ENCODE measurements at regions not wholly inside any gene's neighbourhood (a gene's known extent, or its start where the extent isn't known, plus 50 kb on each side); places are given as distances from the start of the nearest gene placed in this dataset.

- intact Hi-C loops (cut with micrococcal nuclease; ENCODE audit: unreplicated experiment) = no loop called here
- DNase-seq = no peak
- Mint-ChIP-seq H3K36me3 (ENCODE audit: insufficient read depth, unreplicated experiment) (no peaks in the 10 kb centered on the region), H3K27ac (ENCODE audit: unreplicated experiment) (no peak overlapping the region), H3K4me3 (ENCODE audit: low read depth, unreplicated experiment) (no peak overlapping the region), H3K4me1 (ENCODE audit: low read depth, unreplicated experiment) (no peaks in the 10 kb centered on the region), H3K27me3 (ENCODE audit: unreplicated experiment) (no peaks in the 10 kb centered on the region), H3K9me3 (ENCODE audit: low read depth, unreplicated experiment) (peaks cover 4% of the 10 kb centered on the region)
- CTCF ChIA-PET = no interaction called here
- no TSS peak for BruUV-seq (replicated peaks)
- no peak for TF ChIP-seq CTCF (IDR thresholded peaks at IDR 0.05; ENCODE audit: unreplicated experiment)
Observed at GRCh38 chr10:131027256-131027655, 284.3 kb downstream of the TCERG1L start.

- DNase-seq = no peak
- intact Hi-C loops (cut with micrococcal nuclease; ENCODE audit: unreplicated experiment) = no loop called here
- TF ChIP-seq CTCF (IDR thresholded peaks at IDR 0.05; ENCODE audit: unreplicated experiment) = no peak
- CTCF ChIA-PET = no interaction called here
- Mint-ChIP-seq H3K36me3 (ENCODE audit: insufficient read depth, unreplicated experiment) (no peaks in the 10 kb centered on the region), H3K27me3 (ENCODE audit: unreplicated experiment) (no peaks in the 10 kb centered on the region), H3K4me1 (ENCODE audit: low read depth, unreplicated experiment) (no peaks in the 10 kb centered on the region), H3K9me3 (ENCODE audit: low read depth, unreplicated experiment) (peaks cover 9% of the 10 kb centered on the region), H3K4me3 (ENCODE audit: low read depth, unreplicated experiment) (no peak overlapping the region), H3K27ac (ENCODE audit: unreplicated experiment) (no peak overlapping the region)
- BruUV-seq (replicated peaks) = no TSS peak
Observed at GRCh38 chr10:131031346-131031745, 280.2 kb downstream of the TCERG1L start.

GRCh38 chr10:131032329-131033165 lies 279.0 kb downstream of the TCERG1L start:
- H3K36me3 Mint-ChIP-seq (ENCODE audit: insufficient read depth, unreplicated experiment) = no peaks in the 10 kb centered on the region
- H3K4me3 Mint-ChIP-seq (ENCODE audit: low read depth, unreplicated experiment) = no peak overlapping the region
- no TSS peak for BruUV-seq (replicated peaks)
- no peaks in the 10 kb centered on the region for H3K4me1 Mint-ChIP-seq (ENCODE audit: low read depth, unreplicated experiment)
- CTCF ChIA-PET = no interaction called here
- peaks cover 9% of the 10 kb centered on the region for H3K9me3 Mint-ChIP-seq (ENCODE audit: low read depth, unreplicated experiment)
- H3K27me3 Mint-ChIP-seq (ENCODE audit: unreplicated experiment) = no peaks in the 10 kb centered on the region
- no peak for DNase-seq
- no peak for TF ChIP-seq CTCF (IDR thresholded peaks at IDR 0.05; ENCODE audit: unreplicated experiment)
- H3K27ac Mint-ChIP-seq (ENCODE audit: unreplicated experiment) = no peak overlapping the region
- intact Hi-C loops (cut with micrococcal nuclease; ENCODE audit: unreplicated experiment) = no loop called here

GRCh38 chr10:131033166-131034085 lies 278.1 kb downstream of the TCERG1L start:
- no peaks in the 10 kb centered on the region for H3K36me3 Mint-ChIP-seq (ENCODE audit: insufficient read depth, unreplicated experiment)
- H3K4me1 Mint-ChIP-seq (ENCODE audit: low read depth, unreplicated experiment) = no peaks in the 10 kb centered on the region
- no TSS peak for BruUV-seq (replicated peaks)

More at GRCh38 chr10:131033166-131034085, 278.1 kb downstream of the TCERG1L start:
- H3K4me3 Mint-ChIP-seq (ENCODE audit: low read depth, unreplicated experiment) = no peak overlapping the region
- no peaks in the 10 kb centered on the region for H3K27me3 Mint-ChIP-seq (ENCODE audit: unreplicated experiment)
- TF ChIP-seq CTCF (IDR thresholded peaks at IDR 0.05; ENCODE audit: unreplicated experiment) = no peak
- CTCF ChIA-PET = no interaction called here
- intact Hi-C loops (cut with micrococcal nuclease; ENCODE audit: unreplicated experiment) = no loop called here
- H3K9me3 Mint-ChIP-seq (ENCODE audit: low read depth, unreplicated experiment) = peaks cover 9% of the 10 kb centered on the region
- no peak overlapping the region for H3K27ac Mint-ChIP-seq (ENCODE audit: unreplicated experiment)
- no peak for DNase-seq
